ENCODE measurements at regions not wholly inside any gene's neighbourhood (a gene's known extent, or its start where the extent isn't known, plus 50 kb on each side); places are given as distances from the start of the nearest gene placed in this dataset.

DNA sequence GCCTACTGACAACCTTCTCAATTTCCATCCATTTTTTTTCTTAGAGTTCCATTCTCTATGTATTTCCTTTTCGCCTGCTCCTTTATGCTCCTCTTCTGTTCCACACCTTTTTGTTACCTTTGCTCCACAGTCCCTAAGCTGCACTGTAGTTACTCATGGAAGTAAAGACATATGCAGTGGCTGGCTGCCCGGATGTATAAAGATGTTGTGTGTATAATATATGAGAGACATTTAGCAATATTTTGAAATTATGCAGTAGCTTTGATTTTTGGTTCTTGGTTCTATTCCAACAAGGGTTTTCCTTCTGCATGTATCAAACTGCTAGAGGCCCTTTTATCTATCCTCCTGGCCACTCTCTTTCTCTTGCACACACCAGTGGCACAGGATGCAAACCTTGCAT, 234.9 kb downstream of the DOK5 start:
- TF ChIP-seq POLR2AphosphoS5 (IDR thresholded peaks at IDR 0.05; ENCODE audit: insufficient read depth in 1 of 2, low read depth in 1 of 2) (no peak), CTCF (IDR thresholded peaks at IDR 0.05) (no peak), POLR2A (IDR thresholded peaks at IDR 0.05) (no peak)

Data from vagina (tissue), 2 donors.